Gastroesophageal sphincter (tissue), 4 donors: ENCODE measurements at regions not wholly inside any gene's neighbourhood (a gene's known extent, or its start where the extent isn't known, plus 50 kb on each side); places are given as distances from the start of the nearest gene placed in this dataset.
A peak's percentile ranks its signal among the peaks of the same experiment; 100 is the strongest.

Source experiments
- ATAC-seq: fragments of 150-250 bp; one replicate; pipeline ENCODE4 v1.9.1; 2016; ENCODE audit warnings: mild to moderate bottlenecking, moderate library complexity
- H3K27ac ChIP-seq, 4 donors: fragments of 200-600 bp; sonication (generic) in 3 of 4; 1 replicate in 3 of 4; 2 replicates in 1 of 4; pipeline ENCODE4 v1.5.1; 2016 to 2019
- H3K27me3 ChIP-seq: fragments of 200-600 bp; sonication (generic); one replicate; pipeline ENCODE4 v1.5.1; 2019
- H3K36me3 ChIP-seq, 2 donors: fragments of 200-600 bp; sonication (generic); one replicate each; pipeline ENCODE4 v1.5.1; 2019; ENCODE audit warnings: control low read depth in 1 of 2
- H3K4me1 ChIP-seq, 3 donors: fragments of 200-600 bp; sonication (generic); 1 replicate in 2 of 3; 2 replicates in 1 of 3; pipeline ENCODE4 v1.5.1; 2016 to 2019; ENCODE audit warnings: control low read depth in 2 of 3
- H3K4me3 ChIP-seq, 2 donors: fragments of 200-600 bp; sonication (generic); one replicate each; pipeline ENCODE4 v1.5.1; 2019; ENCODE audit warnings: mild to moderate bottlenecking in 1 of 2, moderate library complexity in 1 of 2
- H3K9me3 ChIP-seq, 3 donors: fragments of 200-600 bp; sonication (generic); one replicate each; pipeline ENCODE4 v1.5.1; 2017 to 2019; ENCODE audit warnings: control low read depth in 2 of 3
- CTCF ChIP-seq, 4 experiments: fragments of 200-600 bp in 2 of 4; fragments of 450-650 bp in 2 of 4; sonication (generic) in 1 of 4; IDR thresholded peaks; one replicate each; pipeline ENCODE4 v1.5.1; 2017 to 2019; ENCODE audit warnings: antibody characterized with exemption in 4 of 4, mild to moderate bottlenecking in 2 of 4, moderate library complexity in 2 of 4
- EP300 ChIP-seq: sonication (generic); formaldehyde crosslinking; IDR thresholded peaks from one replicate; pipeline ENCODE4 v1.6.1; 2017; ENCODE audit warnings: antibody characterized with exemption, mild to moderate bottlenecking
- POLR2A ChIP-seq, 2 donors: fragments of 450-650 bp; IDR thresholded peaks; one replicate each; pipeline ENCODE4 v1.6.1; 2017; ENCODE audit warnings: antibody characterized with exemption in 2 of 2, mild to moderate bottlenecking in 2 of 2, moderate library complexity in 1 of 2
- POLR2AphosphoS5 ChIP-seq: sonication (generic); formaldehyde crosslinking; IDR thresholded peaks from one replicate; pipeline ENCODE4 v1.6.1; 2017; ENCODE audit warnings: antibody characterized with exemption
- WGBS, 2 donors: methylation state at CpG; one replicate each; pipeline ENCODE4 v1.1.5; 2018; ENCODE audit warnings: low coverage in 1 of 2; 5-methylcytosine and 5-hydroxymethylcytosine counted together

DNA sequence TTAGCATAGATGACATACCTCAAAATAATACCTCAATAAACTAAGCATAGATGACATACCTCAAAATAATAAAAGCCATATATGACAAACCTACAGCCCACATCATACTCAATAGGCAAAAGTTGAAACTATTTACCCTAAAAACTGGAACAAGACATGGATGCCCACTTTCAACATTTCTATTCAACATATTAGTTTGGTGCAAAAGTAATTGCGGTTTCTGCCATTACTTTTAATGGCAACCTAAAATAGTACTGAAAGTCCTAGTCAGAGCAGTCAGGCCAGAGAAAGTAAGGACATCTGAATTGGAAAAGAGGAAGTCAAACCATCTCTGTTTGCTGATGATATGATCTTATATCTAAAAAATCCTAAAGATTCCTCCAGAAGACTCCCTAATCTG lies 250.4 kb downstream of the RAB28 start:
- no peak overlapping the region for H3K4me3 ChIP-seq
- H3K9me3 ChIP-seq = peaks cover 0 to 12% (median 0%) of the 10 kb centered on the region in 3 donors
- ATAC-seq = no peak
- TF ChIP-seq CTCF (IDR thresholded peaks at IDR 0.05) = no peak
- TF ChIP-seq EP300 = no peak
- no peak for TF ChIP-seq POLR2AphosphoS5
- no peak for TF ChIP-seq POLR2A (IDR thresholded peaks at IDR 0.05)
- no peaks in the 10 kb centered on the region for H3K36me3 ChIP-seq
- no peaks in the 10 kb centered on the region for H3K4me1 ChIP-seq
- H3K27me3 ChIP-seq = no peaks in the 10 kb centered on the region
- H3K27ac ChIP-seq = no peak overlapping the region
- WGBS, 2 donors = 88 to 100% methylated on average over 1 of the region's 1 CpG

GRCh38 chr4:13219971-13220370 lies 264.2 kb downstream of the RAB28 start:
- no peak for ATAC-seq
- Histone ChIP-seq H3K27me3 (no peaks in the 10 kb centered on the region), H3K9me3 (no peaks in the 10 kb centered on the region), H3K27ac (no peak overlapping the region), H3K4me3 (no peak overlapping the region), H3K4me1 (peaks cover 0 to 25% (median 4%) of the 10 kb centered on the region in 3 donors), H3K36me3 (no peaks in the 10 kb centered on the region)
- TF ChIP-seq POLR2AphosphoS5 (no peak), POLR2A (IDR thresholded peaks at IDR 0.05) (no peak), EP300 (no peak)
- 91 to 96% methylated on average over 4 of the region's 4 CpGs for WGBS, 2 donors

DNA sequence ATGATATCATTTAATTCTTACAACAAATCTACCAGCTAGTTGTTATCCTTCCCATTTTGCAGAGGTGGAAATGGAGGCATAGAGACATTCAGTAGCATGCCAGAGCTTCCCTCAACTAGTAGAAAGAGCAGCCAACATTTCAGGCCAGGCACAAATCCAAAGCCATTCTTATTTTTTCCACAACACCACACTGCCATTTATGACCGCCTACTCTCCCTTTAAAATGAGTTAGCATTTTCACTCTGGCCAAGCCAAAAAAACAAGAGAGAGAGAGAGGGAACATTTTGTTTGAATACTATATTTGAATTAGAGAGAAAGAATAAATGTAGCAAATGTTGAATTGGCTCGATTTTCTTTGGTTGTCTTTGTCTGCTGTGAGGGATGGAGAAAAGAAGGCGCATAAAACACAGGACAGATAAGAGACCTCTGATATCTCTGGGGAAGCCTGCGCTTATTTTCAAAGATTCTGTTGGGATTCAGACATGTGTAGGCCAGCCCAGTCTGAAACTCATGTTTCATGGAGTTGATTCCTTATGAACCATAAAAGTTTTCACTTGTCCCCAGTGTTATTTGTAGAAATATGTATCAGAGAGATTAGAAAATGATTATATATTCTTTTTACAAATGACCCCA lies 265.7 kb downstream of the RAB28 start:
- Histone ChIP-seq H3K4me3 (no peak overlapping the region), H3K4me1 (peaks cover 0 to 25% (median 4%) of the 10 kb centered on the region in 3 donors), H3K9me3 (no peaks in the 10 kb centered on the region), H3K36me3 (no peaks in the 10 kb centered on the region), H3K27ac (peak overlapping the region; percentile 50 to 68 (median 62)), H3K27me3 (no peaks in the 10 kb centered on the region)
- no peak for ATAC-seq
- no peak for TF ChIP-seq POLR2AphosphoS5
- TF ChIP-seq CTCF (IDR thresholded peaks at IDR 0.05) = no peak
- TF ChIP-seq EP300 = no peak
- no peak for TF ChIP-seq POLR2A (IDR thresholded peaks at IDR 0.05)
- WGBS, 2 donors = 18 to 22% methylated on average over 3 to 4 of the region's 4 CpGs

GRCh38 chr4:13215560-13215959 lies 268.6 kb downstream of the RAB28 start:
- H3K27me3 ChIP-seq = no peaks in the 10 kb centered on the region
- WGBS, 2 donors = 88 to 90% methylated on average over 3 to 5 of the region's 5 CpGs

DNA sequence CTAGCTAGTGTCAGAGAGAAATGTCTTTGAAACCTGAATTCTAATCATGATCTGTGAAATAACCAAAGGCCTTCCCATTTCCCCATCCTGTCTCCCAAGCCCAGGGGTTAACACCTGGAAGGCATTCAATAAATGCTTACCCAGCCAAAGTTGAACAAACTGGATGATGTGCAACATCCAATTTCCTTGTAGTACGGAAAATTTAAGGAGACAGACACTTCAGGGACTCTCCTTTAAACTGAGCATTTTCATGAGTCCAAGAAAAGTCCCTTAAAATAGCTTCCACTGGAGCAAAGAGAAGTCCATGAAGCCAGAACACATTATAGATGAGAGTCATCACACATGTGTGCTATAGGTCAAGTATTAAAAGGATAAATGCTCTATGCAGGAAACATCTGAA lies 271.2 kb downstream of the RAB28 start:
- H3K4me1 ChIP-seq = peaks cover 0 to 14% (median 0%) of the 10 kb centered on the region in 3 donors
- ATAC-seq = no peak
- no peaks in the 10 kb centered on the region for H3K27me3 ChIP-seq
- H3K4me3 ChIP-seq = no peak overlapping the region
- H3K9me3 ChIP-seq = no peaks in the 10 kb centered on the region
- H3K27ac ChIP-seq = no peak overlapping the region
- H3K36me3 ChIP-seq = no peaks in the 10 kb centered on the region
- 60 to 100% methylated on average over 1 of the region's 1 CpG for WGBS, 2 donors
- no peak for TF ChIP-seq POLR2AphosphoS5
- TF ChIP-seq POLR2A (IDR thresholded peaks at IDR 0.05) = no peak
- TF ChIP-seq CTCF (IDR thresholded peaks at IDR 0.05) = no peak
- no peak for TF ChIP-seq EP300

More at GRCh38 chr4:13215560-13215959, 268.6 kb downstream of the RAB28 start:
- Histone ChIP-seq H3K4me1 (peaks cover 0 to 25% (median 4%) of the 10 kb centered on the region in 3 donors), H3K27ac (no peak overlapping the region), H3K36me3 (no peaks in the 10 kb centered on the region), H3K4me3 (no peak overlapping the region), H3K9me3 (no peaks in the 10 kb centered on the region)
- TF ChIP-seq CTCF (IDR thresholded peaks at IDR 0.05) (no peak), POLR2AphosphoS5 (no peak), POLR2A (IDR thresholded peaks at IDR 0.05) (no peak), EP300 (no peak)
- no peak for ATAC-seq
